ENCODE measurements at regions not wholly inside any gene's neighbourhood (a gene's known extent, or its start where the extent isn't known, plus 50 kb on each side); places are given as distances from the start of the nearest gene placed in this dataset.

DNA sequence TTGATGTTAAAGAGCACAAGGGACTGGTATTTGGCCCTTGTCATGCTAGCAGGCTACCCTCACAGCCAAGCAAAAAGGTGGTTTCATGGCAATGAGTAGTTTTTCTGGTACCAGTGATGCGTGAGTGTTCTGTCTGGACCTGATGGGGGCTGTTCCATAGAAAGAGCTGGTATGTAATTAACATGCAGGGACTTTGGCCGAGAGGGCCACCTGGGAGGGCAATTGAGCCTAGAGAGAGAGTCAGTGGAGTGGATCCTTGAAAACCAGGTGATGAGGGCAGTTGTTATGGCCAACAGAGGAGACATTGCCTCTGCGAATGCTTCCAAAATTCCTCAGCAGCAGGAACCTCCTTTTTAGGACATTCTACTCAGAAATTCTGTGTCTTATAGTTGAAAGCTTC lies 383.3 kb downstream of the PSAT1 start:
- TF ChIP-seq, protein P1, sequence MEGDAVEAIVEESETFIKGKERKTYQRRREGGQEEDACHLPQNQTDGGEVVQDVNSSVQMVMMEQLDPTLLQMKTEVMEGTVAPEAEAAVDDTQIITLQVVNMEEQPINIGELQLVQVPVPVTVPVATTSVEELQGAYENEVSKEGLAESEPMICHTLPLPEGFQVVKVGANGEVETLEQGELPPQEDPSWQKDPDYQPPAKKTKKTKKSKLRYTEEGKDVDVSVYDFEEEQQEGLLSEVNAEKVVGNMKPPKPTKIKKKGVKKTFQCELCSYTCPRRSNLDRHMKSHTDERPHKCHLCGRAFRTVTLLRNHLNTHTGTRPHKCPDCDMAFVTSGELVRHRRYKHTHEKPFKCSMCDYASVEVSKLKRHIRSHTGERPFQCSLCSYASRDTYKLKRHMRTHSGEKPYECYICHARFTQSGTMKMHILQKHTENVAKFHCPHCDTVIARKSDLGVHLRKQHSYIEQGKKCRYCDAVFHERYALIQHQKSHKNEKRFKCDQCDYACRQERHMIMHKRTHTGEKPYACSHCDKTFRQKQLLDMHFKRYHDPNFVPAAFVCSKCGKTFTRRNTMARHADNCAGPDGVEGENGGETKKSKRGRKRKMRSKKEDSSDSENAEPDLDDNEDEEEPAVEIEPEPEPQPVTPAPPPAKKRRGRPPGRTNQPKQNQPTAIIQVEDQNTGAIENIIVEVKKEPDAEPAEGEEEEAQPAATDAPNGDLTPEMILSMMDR (IDR thresholded peaks at IDR 0.05; ENCODE audit: low read depth, low read length) = no peak

DNA sequence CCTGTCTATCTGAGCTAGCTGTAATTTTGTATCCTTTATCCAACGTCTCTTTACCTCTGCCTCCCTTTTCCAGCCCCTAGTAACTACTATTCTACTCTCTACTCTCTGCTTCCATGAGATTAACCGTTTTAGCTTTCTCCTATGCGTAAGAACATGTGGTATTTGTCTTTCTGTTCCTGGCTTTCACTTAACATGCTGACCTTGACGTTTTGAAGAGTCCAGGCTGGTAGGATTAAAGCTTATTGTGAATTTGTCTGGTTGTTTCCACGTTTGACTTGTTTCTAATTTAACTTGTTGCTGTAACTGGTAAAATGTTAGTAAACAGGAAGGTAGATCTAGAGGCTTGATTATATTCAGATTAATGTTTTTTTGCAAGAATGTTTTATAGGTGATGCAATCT lies 385.3 kb downstream of the PSAT1 start:
- no peak overlapping the region for H3K4me3 ChIP-seq (ENCODE audit: low read depth, low read length)
- TF ChIP-seq, protein P1 (IDR thresholded peaks at IDR 0.05; ENCODE audit: low read depth, low read length) = no peak

More for the DNA sequence above, 383.3 kb downstream of the PSAT1 start:
- no peak overlapping the region for H3K4me3 ChIP-seq (ENCODE audit: low read depth, low read length)

GRCh38 chr9:78685471-78685870 lies 388.5 kb downstream of the PSAT1 start:
- TF ChIP-seq, protein P1 (IDR thresholded peaks at IDR 0.05; ENCODE audit: low read depth, low read length) = no peak
- no peak overlapping the region for H3K4me3 ChIP-seq (ENCODE audit: low read depth, low read length)

GRCh38 chr9:78688796-78689195 lies 391.9 kb downstream of the PSAT1 start:
- TF ChIP-seq, protein P1 (IDR thresholded peaks at IDR 0.05; ENCODE audit: low read depth, low read length) = no peak
- H3K4me3 ChIP-seq (ENCODE audit: low read depth, low read length) = no peak overlapping the region

DNA sequence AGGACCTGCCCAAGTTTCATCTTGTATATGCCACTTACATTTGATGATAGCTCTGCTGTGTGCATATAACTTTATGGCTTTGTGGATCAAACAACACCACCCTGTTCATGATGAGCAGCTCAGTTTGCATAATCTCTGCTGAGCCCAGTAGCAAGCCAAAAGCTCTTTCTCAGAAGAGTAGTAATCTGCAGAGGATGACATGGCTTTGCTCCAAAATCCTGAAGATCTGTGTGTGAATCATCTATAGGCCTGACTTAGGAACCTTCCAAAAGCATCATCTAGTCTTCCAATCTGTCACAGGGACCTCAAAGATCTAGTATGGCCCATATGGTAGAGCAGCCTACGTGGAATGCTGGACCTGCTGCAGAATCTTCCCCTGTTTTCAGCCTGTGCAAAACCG lies 394.6 kb downstream of the PSAT1 start:
- no peak overlapping the region for H3K4me3 ChIP-seq (ENCODE audit: low read depth, low read length)
- TF ChIP-seq, protein P1 (IDR thresholded peaks at IDR 0.05; ENCODE audit: low read depth, low read length) = no peak

GRCh38 chr9:78692871-78693270 lies 395.9 kb downstream of the PSAT1 start:
- H3K4me3 ChIP-seq (ENCODE audit: low read depth, low read length) = no peak overlapping the region
- TF ChIP-seq, protein P1 (IDR thresholded peaks at IDR 0.05; ENCODE audit: low read depth, low read length) = no peak

DNA sequence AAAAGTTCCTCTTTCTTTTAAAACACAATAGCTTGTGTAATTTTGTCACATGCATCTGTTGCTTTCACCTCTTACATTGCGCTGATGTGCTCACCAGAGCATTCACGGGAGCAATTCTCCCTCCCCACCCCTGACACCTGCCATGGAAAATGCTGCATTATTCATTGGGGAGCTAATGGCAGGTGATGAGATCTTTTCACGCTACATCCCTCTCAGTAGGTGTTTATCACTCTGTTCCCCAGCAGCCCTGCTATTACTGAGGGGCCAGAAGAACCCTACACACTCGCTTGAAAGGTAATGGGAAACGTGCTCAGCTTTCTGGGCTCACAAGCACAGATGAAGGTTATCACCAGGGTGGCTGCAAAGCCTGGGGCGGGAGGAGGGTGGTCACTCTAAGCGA lies 398.0 kb downstream of the PSAT1 start:
- no peak overlapping the region for H3K4me3 ChIP-seq (ENCODE audit: low read depth, low read length)
- TF ChIP-seq, protein P1 (IDR thresholded peaks at IDR 0.05; ENCODE audit: low read depth, low read length) = no peak
